ENCODE measurements at regions not wholly inside any gene's neighbourhood (a gene's known extent, or its start where the extent isn't known, plus 50 kb on each side); places are given as distances from the start of the nearest gene placed in this dataset.

GRCh38 chr3:95798628-95799027, 1015.8 kb upstream of the EPHA6 start:
- no peak overlapping the region for H3K56ac ChIP-seq (replicated peaks; ENCODE audit: insufficient read length, low read depth, low read length)
- no peak for FAIRE-seq
- no peak overlapping the region for H3K27ac ChIP-seq (ENCODE audit: low read depth, low read length)
- H2BK20ac ChIP-seq (ENCODE audit: low read length) = no peak overlapping the region
- H3K23ac ChIP-seq (ENCODE audit: insufficient read length) = no peak overlapping the region
- H3K4me2 ChIP-seq (ENCODE audit: insufficient read depth in 1 of 2, low read depth in 2 of 2, low read length in 2 of 2) = no peak overlapping the region
- no peak overlapping the region for H4K5ac ChIP-seq (ENCODE audit: insufficient read length, low read depth, low read length)
- no peak overlapping the region for H3K4ac ChIP-seq (replicated peaks; ENCODE audit: insufficient read length, low read depth, low read length)
- H3K9ac ChIP-seq (replicated peaks in 1 of 4; ENCODE audit: extremely low read depth in 1 of 4, low read depth in 3 of 4, low read length in 3 of 4) = no peak overlapping the region
- CTCF ChIA-PET (ENCODE audit: partially characterized antibody) = no interaction called here
- H2BK120ac ChIP-seq (replicated peaks; ENCODE audit: low read depth, low read length) = no peak overlapping the region
- H2BK12ac ChIP-seq (ENCODE audit: low read depth, low read length) = no peak overlapping the region
- H3K79me1 ChIP-seq (ENCODE audit: low read depth, low read length) = no peaks in the 10 kb centered on the region
- 82% methylated on average over 1 of the region's 1 CpG; no CpG with 5 or more reads in 1 of the 2 experiments for WGBS, 2 experiments (ENCODE audit: extremely low coverage in 1 of 2, insufficient coverage in 1 of 2, insufficient read length in 1 of 2, insufficient replicate concordance in 2 of 2, low coverage in 1 of 2, low lambda C conversion rate in 2 of 2, missing lambda C conversion rate in 1 of 2)
- no peak overlapping the region for H4K91ac ChIP-seq (replicated peaks; ENCODE audit: insufficient read length, low read length)
- H3K4me3 ChIP-seq (ENCODE audit: extremely low read depth in 1 of 4, insufficient read depth in 2 of 4, low read depth in 3 of 4, low read length in 4 of 4) = no peak overlapping the region
- no peaks in the 10 kb centered on the region for H3K9me3 ChIP-seq (ENCODE audit: insufficient read depth in 2 of 2, low read depth in 1 of 2, low read length in 1 of 2)
- no peak overlapping the region for H3K14ac ChIP-seq (ENCODE audit: insufficient read length)
- POLR2A ChIA-PET (ENCODE audit: partially characterized antibody) = no interaction called here
- no peaks in the 10 kb centered on the region for H3K4me1 ChIP-seq (replicated peaks in 1 of 4; ENCODE audit: control insufficient read depth in 3 of 4, insufficient read depth in 4 of 4, low read length in 3 of 4)
- H3K27me3 ChIP-seq (replicated peaks in 1 of 4; ENCODE audit: control insufficient read depth in 3 of 4, extremely low read depth in 1 of 4, insufficient read depth in 3 of 4, low read length in 3 of 4) = no peaks in the 10 kb centered on the region
- no peak overlapping the region for H2BK5ac ChIP-seq (ENCODE audit: low read depth, low read length)
- H3K23me2 ChIP-seq (ENCODE audit: low read depth, low read length) = no peaks in the 10 kb centered on the region
- no peak for DNase-seq (ENCODE audit: low read depth in 1 of 2, low spot score in 2 of 2)
- no peak overlapping the region for H4K8ac ChIP-seq (ENCODE audit: extremely low read depth, insufficient read depth, low read length)
- H2BK15ac ChIP-seq (ENCODE audit: low read length) = no peak overlapping the region
- TF ChIP-seq FOSL1 (IDR thresholded peaks at IDR 0.05; ENCODE audit: insufficient read depth, low read depth, low read length) (no peak), MAX (IDR thresholded peaks at IDR 0.05) (no peak), HDAC6 (IDR thresholded peaks at IDR 0.05; ENCODE audit: low read depth, low read length) (no peak), KDM4A (IDR thresholded peaks at IDR 0.05; ENCODE audit: low read depth, low read length, severe bottlenecking) (no peak), SP2 (IDR thresholded peaks at IDR 0.05; ENCODE audit: low read length) (no peak), POU5F1 (IDR thresholded peaks at IDR 0.05; ENCODE audit: low read depth, low read length) (no peak), YY1 (IDR thresholded peaks at IDR 0.05; ENCODE audit: low read depth, low read length) (no peak), CHD1 (IDR thresholded peaks at IDR 0.05; ENCODE audit: low read depth, low read length) (no peak), NRF1 (IDR thresholded peaks at IDR 0.05; ENCODE audit: low read depth, low read length) (no peak), SAP30 (IDR thresholded peaks at IDR 0.05; ENCODE audit: insufficient read depth, insufficient replicate concordance, low read length) (no peak), EGR1 (IDR thresholded peaks at IDR 0.05; ENCODE audit: borderline replicate concordance, low read depth, low read length) (no peak), RXRA (IDR thresholded peaks at IDR 0.05; ENCODE audit: insufficient read depth, low read depth, low read length) (no peak), GTF2F1 (IDR thresholded peaks at IDR 0.05; ENCODE audit: borderline replicate concordance, low read depth, low read length) (no peak), ASH2L (IDR thresholded peaks at IDR 0.05; ENCODE audit: low read length) (no peak), PHF8 (conservative IDR thresholded peaks at IDR 0.05; ENCODE audit: low read depth, low read length) (no peak), KDM5A (IDR thresholded peaks at IDR 0.05; ENCODE audit: low read length) (no peak)
- H3K18ac ChIP-seq (ENCODE audit: extremely low read depth, low read length) = no peak overlapping the region
- no peaks in the 10 kb centered on the region for H4K20me1 ChIP-seq (replicated peaks in 1 of 2; ENCODE audit: control insufficient read depth in 1 of 2, insufficient read depth in 2 of 2, low read length in 2 of 2)
- no peak overlapping the region for H2AFZ ChIP-seq (ENCODE audit: low read length)
- no peak overlapping the region for H2AK5ac ChIP-seq (ENCODE audit: low read depth, low read length)
- no peaks in the 10 kb centered on the region for H3K36me3 ChIP-seq (ENCODE audit: control insufficient read depth in 2 of 4, insufficient read depth in 4 of 4, low read length in 3 of 4)
- no peaks in the 10 kb centered on the region for H3K79me2 ChIP-seq (ENCODE audit: control insufficient read depth in 1 of 2, insufficient read depth in 2 of 2, low read length in 2 of 2)

Data from H1 (cell line).